ENCODE measurements at regions not wholly inside any gene's neighbourhood (a gene's known extent, or its start where the extent isn't known, plus 50 kb on each side); places are given as distances from the start of the nearest gene placed in this dataset.

DNA sequence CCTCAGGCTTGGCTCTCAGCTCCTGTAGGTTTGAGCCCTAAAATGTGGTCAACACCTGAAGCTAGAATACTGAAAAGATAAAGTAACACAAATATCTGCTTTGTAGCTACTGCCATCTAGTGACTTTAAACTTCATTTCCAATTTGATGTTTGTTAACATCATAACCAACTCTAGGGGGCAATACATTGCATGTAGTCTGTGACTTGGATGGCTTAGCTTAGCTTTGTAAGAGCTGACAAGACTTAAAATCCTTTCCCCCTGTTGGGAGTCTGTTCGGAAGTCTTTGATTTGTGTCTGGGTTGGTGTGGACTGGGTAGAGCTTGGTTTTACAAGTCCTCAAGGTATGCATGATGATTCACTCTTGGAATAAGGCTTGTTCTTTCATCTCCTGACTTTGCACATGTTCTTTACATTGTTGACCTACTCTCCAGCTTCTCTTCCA lies 51.7 kb downstream of the SCN11A start:
- in situ Hi-C loops (cut with MboI; ENCODE audit: low sequenced_read_pairs) = no loop called here

DNA sequence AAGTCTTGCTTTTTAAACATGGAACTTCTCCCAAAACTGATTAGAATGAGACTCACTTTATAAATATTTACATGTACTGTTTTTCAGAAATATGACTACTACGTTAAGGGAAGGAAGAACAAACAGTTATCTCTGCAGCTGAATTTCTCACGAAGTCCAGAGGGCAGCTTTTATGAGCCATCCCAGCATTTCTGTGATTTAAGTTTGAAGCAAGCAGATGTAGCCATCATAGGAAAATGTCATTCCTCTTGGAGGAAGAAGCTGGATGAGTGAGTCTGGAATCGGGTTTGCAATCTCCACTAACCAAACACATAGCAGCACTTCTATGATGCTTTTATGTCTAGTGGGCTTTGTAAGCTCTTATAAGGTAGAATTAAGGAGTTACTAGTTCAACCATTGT lies 53.7 kb downstream of the SCN11A start:
- no peak for DNase-seq (ENCODE audit: low spot score in 2 of 2)
- in situ Hi-C loops (cut with MboI; ENCODE audit: low sequenced_read_pairs) = loop anchor here (25.0 kb wide), 1 partner anchor 461 kb away; no protein-coding TSS in a partner anchor
- no peaks in the 10 kb centered on the region for H3K36me3 ChIP-seq (replicated peaks)

More for the DNA sequence above, 51.7 kb downstream of the SCN11A start:
- no peaks in the 10 kb centered on the region for H3K9me3 ChIP-seq
- peak in 1 of 2 experiments; percentile 74 for DNase-seq (ENCODE audit: low spot score in 2 of 2)
- no peaks in the 10 kb centered on the region for H3K27me3 ChIP-seq (ENCODE audit: low read depth)
- no peak overlapping the region for H3K4me3 ChIP-seq
- no peaks in the 10 kb centered on the region for H3K4me1 ChIP-seq
- H3K36me3 ChIP-seq (replicated peaks) = no peaks in the 10 kb centered on the region

DNA sequence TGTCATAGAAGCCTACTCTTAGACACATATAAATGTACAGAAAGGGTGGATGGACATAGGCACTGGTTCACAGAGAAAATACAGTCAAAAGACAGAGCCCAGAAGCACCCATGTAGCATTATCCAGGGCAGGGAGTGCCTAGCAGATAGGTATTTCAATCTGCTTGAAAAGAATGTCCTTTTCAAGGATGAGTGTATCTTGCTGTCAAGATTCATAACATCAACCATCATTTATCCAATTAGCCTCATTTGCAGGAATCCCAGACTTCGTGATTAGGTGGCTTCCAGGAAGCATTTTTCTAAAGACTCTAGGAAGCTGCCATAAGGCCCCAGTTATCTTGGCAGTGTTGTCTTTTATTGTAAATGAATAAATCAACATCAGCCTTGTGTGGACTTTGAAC lies 55.6 kb downstream of the SCN11A start:
- no peak for DNase-seq (ENCODE audit: low spot score in 2 of 2)
- Histone ChIP-seq H3K27me3 (ENCODE audit: low read depth) (no peaks in the 10 kb centered on the region; the same call in 1 of the 2 replicates), H3K4me3 (no peak overlapping the region), H3K4me1 (no peaks in the 10 kb centered on the region), H3K36me3 (replicated peaks) (no peaks in the 10 kb centered on the region), H3K9me3 (no peaks in the 10 kb centered on the region)
- in situ Hi-C loops (cut with MboI; ENCODE audit: low sequenced_read_pairs) = loop anchor here (25.0 kb wide), 1 partner anchor 459 kb away; no protein-coding TSS in a partner anchor

More for the DNA sequence above, 53.7 kb downstream of the SCN11A start:
- Histone ChIP-seq H3K4me3 (no peak overlapping the region), H3K4me1 (no peaks in the 10 kb centered on the region), H3K9me3 (no peaks in the 10 kb centered on the region), H3K27me3 (ENCODE audit: low read depth) (no peaks in the 10 kb centered on the region)

DNA sequence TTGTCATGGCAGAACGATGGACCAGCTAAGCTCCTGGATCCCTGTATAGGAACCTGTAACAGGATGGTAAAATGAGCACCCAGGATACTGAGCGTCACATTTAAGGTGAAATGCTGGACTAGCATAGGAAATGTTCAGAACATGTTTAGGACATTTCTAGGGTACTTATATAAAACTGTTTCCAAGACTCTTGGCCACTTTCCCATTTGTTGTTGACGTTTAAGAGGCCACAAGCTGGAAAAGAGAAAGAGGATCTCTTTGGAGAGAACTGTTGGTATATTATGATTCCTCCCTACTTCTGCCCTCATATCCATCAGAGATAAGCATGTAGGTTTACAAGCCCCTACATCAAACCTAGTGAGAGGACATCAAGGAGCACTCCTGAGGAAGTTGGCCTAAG lies 57.5 kb downstream of the SCN11A start:
- Histone ChIP-seq H3K9me3 (no peaks in the 10 kb centered on the region), H3K4me3 (no peak overlapping the region), H3K36me3 (replicated peaks) (no peaks in the 10 kb centered on the region), H3K27me3 (ENCODE audit: low read depth) (peaks cover 3% of the 10 kb centered on the region; the same call in 1 of the 2 replicates), H3K4me1 (no peaks in the 10 kb centered on the region)
- DNase-seq (ENCODE audit: low spot score in 2 of 2) = no peak
- in situ Hi-C loops (cut with MboI; ENCODE audit: low sequenced_read_pairs) = loop anchor here (25.0 kb wide), 1 partner anchor 457 kb away; no protein-coding TSS in a partner anchor

DNA sequence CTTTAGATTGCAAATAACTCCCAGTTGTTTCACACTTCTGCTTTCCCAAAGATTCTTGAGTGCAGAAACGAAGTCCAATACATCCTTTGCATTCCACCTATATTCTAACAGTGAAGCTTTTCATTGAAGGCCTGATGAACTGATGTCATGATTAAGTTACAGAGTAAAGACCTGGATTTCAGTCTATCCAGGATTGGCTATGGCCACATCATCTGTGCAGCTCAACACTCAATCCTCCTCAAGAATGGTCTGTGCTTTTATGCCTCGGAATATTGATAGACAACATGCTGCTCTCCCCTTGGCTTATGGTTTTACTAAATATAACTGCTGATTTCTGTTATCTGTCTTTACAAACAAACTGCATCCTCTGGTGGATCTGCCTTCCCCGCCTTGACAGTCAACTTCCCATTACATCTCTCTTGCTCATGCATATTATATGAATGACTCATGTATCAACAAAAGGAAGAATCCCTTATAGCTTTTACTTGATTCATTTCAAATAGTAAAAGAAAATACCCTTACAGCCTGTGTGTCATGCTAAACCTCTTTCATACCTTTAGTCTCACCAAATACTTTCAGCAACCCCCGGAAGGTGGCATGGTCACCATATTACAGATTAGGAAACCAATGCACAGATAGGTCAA lies 59.5 kb downstream of the SCN11A start:
- Histone ChIP-seq H3K36me3 (replicated peaks) (no peaks in the 10 kb centered on the region), H3K4me1 (no peaks in the 10 kb centered on the region), H3K9me3 (no peaks in the 10 kb centered on the region), H3K27me3 (ENCODE audit: low read depth) (peaks cover 6% of the 10 kb centered on the region; the same call in 1 of the 2 replicates), H3K4me3 (no peak overlapping the region)
- DNase-seq (ENCODE audit: low spot score in 2 of 2) = no peak
- in situ Hi-C loops (cut with MboI; ENCODE audit: low sequenced_read_pairs) = loop anchor here (25.0 kb wide), 1 partner anchor 455 kb away; no protein-coding TSS in a partner anchor

DNA sequence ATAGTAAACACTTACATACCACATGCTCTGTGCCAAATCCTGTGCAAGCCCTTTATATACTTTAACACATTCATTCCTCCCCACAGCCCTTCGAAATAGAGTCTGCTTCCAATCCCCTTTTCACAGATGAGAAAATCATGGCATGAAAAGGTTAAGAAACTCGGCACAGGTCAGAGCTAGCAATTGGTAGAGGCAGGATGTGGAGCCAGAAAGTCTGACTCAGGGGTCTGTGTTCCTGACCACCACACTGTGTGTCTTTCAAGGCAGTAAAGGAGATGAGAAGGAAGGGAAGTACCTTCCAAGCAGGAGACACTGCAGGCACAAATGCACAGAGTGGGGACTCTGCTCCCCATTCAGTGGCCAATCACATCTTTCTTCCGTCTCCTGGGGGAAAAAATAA lies 61.1 kb downstream of the SCN11A start:
- Histone ChIP-seq H3K27me3 (ENCODE audit: low read depth) (peaks cover 10% of the 10 kb centered on the region; the same call in 1 of the 2 replicates), H3K4me3 (no peak overlapping the region), H3K9me3 (no peaks in the 10 kb centered on the region), H3K4me1 (no peaks in the 10 kb centered on the region), H3K36me3 (replicated peaks) (no peaks in the 10 kb centered on the region)
- DNase-seq (ENCODE audit: low spot score in 2 of 2) = no peak
- in situ Hi-C loops (cut with MboI; ENCODE audit: low sequenced_read_pairs) = loop anchor here (25.0 kb wide), 1 partner anchor 453 kb away; no protein-coding TSS in a partner anchor

DNA sequence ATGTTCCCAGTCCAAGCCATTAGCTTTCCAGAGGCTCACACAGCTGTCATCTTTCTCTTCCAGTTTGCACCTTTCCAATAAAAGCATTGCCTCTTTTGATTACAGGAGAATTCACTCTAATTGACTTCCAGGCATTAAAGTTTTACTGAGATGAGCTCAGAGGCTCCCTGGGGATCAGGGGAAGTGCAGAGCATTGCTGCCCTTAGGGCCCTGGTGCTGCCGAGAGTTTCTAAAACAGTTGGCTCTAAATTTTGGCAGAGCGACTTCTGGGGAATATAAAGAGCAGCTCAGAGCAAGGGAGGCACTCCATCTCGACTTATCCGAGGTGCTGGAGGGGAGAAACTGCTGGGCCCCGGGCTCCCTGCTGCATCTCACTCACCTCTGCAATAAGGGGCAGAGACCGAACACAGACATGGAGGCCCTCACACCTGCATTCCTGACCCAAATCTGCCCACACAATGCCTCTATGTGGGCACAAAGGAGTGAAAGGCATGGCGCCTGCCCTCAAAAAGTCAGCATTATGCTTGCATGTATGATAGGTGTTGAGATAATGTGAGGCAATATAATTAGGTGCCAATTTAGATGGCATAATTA lies 61.7 kb downstream of the SCN11A start:
- Histone ChIP-seq H3K4me1 (no peaks in the 10 kb centered on the region), H3K27me3 (ENCODE audit: low read depth) (peaks cover 10% of the 10 kb centered on the region; the same call in 1 of the 2 replicates), H3K9me3 (no peaks in the 10 kb centered on the region), H3K4me3 (no peak overlapping the region), H3K36me3 (replicated peaks) (no peaks in the 10 kb centered on the region)
- no peak for DNase-seq (ENCODE audit: low spot score in 2 of 2)
- in situ Hi-C loops (cut with MboI; ENCODE audit: low sequenced_read_pairs) = loop anchor here (25.0 kb wide), 1 partner anchor 453 kb away; no protein-coding TSS in a partner anchor

DNA sequence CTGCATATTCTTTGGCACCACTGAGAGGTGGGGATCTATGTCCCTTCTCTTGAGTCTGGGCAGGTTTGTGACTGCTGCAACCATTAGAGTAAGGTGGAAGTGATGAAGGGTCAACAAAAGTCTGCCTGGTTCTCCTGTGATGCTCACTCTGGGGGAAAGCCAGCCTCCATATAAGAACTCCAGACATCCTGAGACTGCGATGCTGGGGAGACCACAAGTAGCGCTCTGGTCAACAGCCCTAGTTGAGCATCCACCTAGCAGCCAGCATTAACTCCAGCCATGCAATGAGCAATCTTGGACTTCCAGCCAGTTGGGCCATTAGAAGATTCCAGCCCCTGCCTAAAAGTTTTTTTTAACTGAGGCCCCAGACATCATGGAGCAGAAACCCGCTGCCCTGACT lies 62.8 kb downstream of the SCN11A start:
- H3K4me1 ChIP-seq = no peaks in the 10 kb centered on the region
- no peak for DNase-seq (ENCODE audit: low spot score in 2 of 2)
- H3K27me3 ChIP-seq (ENCODE audit: low read depth) = peaks cover 10% of the 10 kb centered on the region; the same call in 1 of the 2 replicates
- in situ Hi-C loops (cut with MboI; ENCODE audit: low sequenced_read_pairs) = loop anchor here (25.0 kb wide), 1 partner anchor 452 kb away; no protein-coding TSS in a partner anchor
- no peak overlapping the region for H3K4me3 ChIP-seq
- H3K9me3 ChIP-seq = no peaks in the 10 kb centered on the region
- no peaks in the 10 kb centered on the region for H3K36me3 ChIP-seq (replicated peaks)

DNA sequence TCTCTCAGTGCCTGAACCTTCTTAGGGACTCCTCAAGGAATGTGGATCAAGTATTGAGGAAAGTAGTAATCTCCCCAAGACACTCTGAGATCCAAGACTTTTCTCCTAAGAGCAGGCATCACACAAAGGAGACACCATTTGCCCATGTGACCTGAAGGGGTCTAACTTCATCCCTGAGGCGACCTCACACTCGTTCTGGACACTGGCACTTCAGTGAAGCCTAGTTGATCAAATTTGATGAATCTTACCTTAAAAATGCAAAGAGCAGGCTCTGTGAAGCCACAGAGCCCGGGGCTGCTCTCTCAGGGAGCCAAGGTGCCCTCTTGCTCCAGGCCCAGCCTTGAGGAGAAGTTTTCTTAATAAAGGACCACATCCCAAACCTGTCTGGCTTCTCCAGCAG lies 64.3 kb downstream of the SCN11A start:
- DNase-seq (ENCODE audit: low spot score in 2 of 2) = no peak
- in situ Hi-C loops (cut with MboI; ENCODE audit: low sequenced_read_pairs) = loop anchor here (25.0 kb wide), 1 partner anchor 450 kb away; no protein-coding TSS in a partner anchor
- Histone ChIP-seq H3K4me3 (no peak overlapping the region), H3K9me3 (no peaks in the 10 kb centered on the region), H3K36me3 (replicated peaks) (no peaks in the 10 kb centered on the region), H3K27me3 (ENCODE audit: low read depth) (peaks cover 10% of the 10 kb centered on the region; the same call in 1 of the 2 replicates), H3K4me1 (no peaks in the 10 kb centered on the region)

DNA sequence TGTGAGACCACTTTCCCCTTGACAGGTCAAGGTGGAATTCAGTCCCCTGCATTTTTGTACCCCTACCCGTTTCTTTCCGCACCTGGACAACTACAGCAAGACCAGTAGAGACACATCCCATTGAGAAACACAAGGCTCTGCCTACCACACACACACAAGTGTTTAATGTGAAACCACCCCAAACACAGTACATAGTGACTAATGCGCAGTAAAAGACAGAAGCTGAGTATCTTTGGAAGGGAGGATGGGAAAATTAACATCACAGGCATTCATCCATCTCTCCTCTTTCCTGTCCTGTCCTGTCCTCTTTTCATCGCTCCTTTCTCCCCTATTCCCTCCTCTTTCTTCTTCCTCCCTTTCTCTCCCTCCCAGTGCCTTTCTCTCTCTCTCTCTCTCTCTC lies 64.8 kb downstream of the SCN11A start:
- H3K36me3 ChIP-seq (replicated peaks) = no peaks in the 10 kb centered on the region
- H3K4me3 ChIP-seq = no peak overlapping the region
- no peaks in the 10 kb centered on the region for H3K9me3 ChIP-seq
- in situ Hi-C loops (cut with MboI; ENCODE audit: low sequenced_read_pairs) = loop anchor here (25.0 kb wide), 1 partner anchor 450 kb away; no protein-coding TSS in a partner anchor
- H3K4me1 ChIP-seq = no peaks in the 10 kb centered on the region
- no peak for DNase-seq (ENCODE audit: low spot score in 2 of 2)
- H3K27me3 ChIP-seq (ENCODE audit: low read depth) = peaks cover 10% of the 10 kb centered on the region; the same call in 1 of the 2 replicates

DNA sequence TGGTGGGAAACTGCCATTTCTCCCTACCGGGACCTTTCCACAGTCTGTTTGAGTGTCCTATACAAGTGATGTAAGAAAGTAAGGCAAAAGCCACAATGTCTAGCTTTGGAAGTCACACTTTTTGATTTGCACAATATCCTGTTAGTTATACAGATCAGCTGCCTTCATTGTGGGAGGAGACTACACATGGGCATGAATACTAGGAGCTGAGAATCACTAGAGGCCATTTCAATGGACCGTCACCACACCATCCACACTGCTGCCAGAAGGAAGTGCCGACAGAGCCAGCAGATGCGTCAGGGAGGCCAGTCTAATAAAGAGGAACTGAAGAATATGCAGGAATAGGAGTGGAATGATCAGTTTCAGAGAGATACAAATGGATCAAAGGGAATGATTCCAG lies 65.8 kb downstream of the SCN11A start:
- peaks cover 10% of the 10 kb centered on the region; the same call in 1 of the 2 replicates for H3K27me3 ChIP-seq (ENCODE audit: low read depth)
- no peaks in the 10 kb centered on the region for H3K9me3 ChIP-seq
- no peaks in the 10 kb centered on the region for H3K4me1 ChIP-seq
- H3K36me3 ChIP-seq (replicated peaks) = no peaks in the 10 kb centered on the region
- in situ Hi-C loops (cut with MboI; ENCODE audit: low sequenced_read_pairs) = loop anchor here (25.0 kb wide), 1 partner anchor 449 kb away; no protein-coding TSS in a partner anchor
- H3K4me3 ChIP-seq = no peak overlapping the region
- no peak for DNase-seq (ENCODE audit: low spot score in 2 of 2)

DNA sequence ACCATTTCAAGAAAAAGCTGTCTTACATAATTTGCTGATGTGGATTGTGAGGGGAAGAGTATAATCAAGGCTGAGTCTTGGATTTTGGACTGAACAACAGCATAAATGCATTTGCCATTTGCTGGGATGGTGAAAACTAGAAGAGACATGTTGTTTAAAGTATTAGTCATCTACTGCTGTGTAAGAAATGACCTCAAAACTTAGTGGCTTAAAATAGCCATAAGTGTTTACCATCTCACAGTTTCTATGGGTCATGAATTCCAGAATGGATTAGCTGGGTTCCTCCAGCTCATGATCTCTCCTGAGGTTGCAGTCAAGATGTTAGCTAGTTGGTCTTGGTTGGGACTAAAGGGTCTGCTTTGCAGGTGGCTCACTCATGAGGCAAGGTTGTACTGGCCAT lies 66.2 kb downstream of the SCN11A start:
- in situ Hi-C loops (cut with MboI; ENCODE audit: low sequenced_read_pairs) = loop anchor here (25.0 kb wide), 1 partner anchor 448 kb away; no protein-coding TSS in a partner anchor
- Histone ChIP-seq H3K27me3 (ENCODE audit: low read depth) (peaks cover 13% of the 10 kb centered on the region), H3K9me3 (no peaks in the 10 kb centered on the region), H3K4me3 (no peak overlapping the region), H3K4me1 (no peaks in the 10 kb centered on the region), H3K36me3 (replicated peaks) (no peaks in the 10 kb centered on the region)
- no peak for DNase-seq (ENCODE audit: low spot score in 2 of 2)

DNA sequence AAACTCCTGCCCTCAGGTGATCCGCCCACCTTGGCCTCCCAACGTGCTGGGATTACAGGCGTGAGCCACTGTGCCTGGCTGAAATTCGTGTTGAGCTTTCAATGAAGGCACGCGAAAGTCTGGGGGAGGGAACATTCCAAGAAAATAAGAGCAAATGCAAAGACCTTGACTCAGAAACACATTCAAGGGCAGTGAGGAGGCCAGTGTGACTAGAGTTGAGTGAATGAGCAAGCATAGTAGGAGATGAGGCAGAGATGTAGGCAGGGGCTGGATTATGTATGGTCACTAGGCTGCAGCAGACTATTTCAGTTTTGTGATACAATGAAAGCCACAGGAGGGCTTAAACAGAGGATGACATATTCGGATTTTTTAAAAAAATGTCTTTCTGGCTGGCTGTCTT lies 67.0 kb downstream of the SCN11A start:
- no peaks in the 10 kb centered on the region for H3K4me1 ChIP-seq
- DNase-seq (ENCODE audit: low spot score in 2 of 2) = no peak
- H3K4me3 ChIP-seq = no peak overlapping the region
- no peaks in the 10 kb centered on the region for H3K9me3 ChIP-seq
- in situ Hi-C loops (cut with MboI; ENCODE audit: low sequenced_read_pairs) = loop anchor here (25.0 kb wide), 1 partner anchor 447 kb away; no protein-coding TSS in a partner anchor
- no peaks in the 10 kb centered on the region for H3K36me3 ChIP-seq (replicated peaks)
- H3K27me3 ChIP-seq (ENCODE audit: low read depth) = peaks cover 10% of the 10 kb centered on the region; the same call in 1 of the 2 replicates

All from HAP-1 (cell line).